Peyer's patch (tissue), 4 donors: ENCODE measurements at regions not wholly inside any gene's neighbourhood (a gene's known extent, or its start where the extent isn't known, plus 50 kb on each side); places are given as distances from the start of the nearest gene placed in this dataset.
"Not testable (repeated sequence)": the region's sequence is repeated elsewhere in the genome, so short reads cannot be mapped to it uniquely, and the experiment has no call there.

Experiments used
- DNase-seq, 3 donors: peaks; one replicate each; pipeline ENCODE4 v3.0.0-alpha.2; 2017 to 2019
- H3K27ac ChIP-seq, 4 donors: fragments of 200-600 bp; sonication (generic); one replicate each; pipeline ENCODE4 v1.5.1; 2016 to 2019
- H3K27me3 ChIP-seq, 2 donors: fragments of 200-600 bp; sonication (generic); one replicate each; pipeline ENCODE4 v1.5.1; 2019
- H3K36me3 ChIP-seq, 3 donors: fragments of 200-600 bp; sonication (generic); one replicate each; pipeline ENCODE4 v1.5.1; 2016 to 2019
- H3K4me1 ChIP-seq, 4 donors: fragments of 200-600 bp; sonication (generic); one replicate each; pipeline ENCODE4 v1.5.1; 2016 to 2019
- H3K4me3 ChIP-seq, 4 donors: fragments of 200-600 bp; sonication (generic); 1 replicate in 3 of 4; 2 replicates in 1 of 4; pipeline ENCODE4 v1.5.1; 2016 to 2019; ENCODE audit warnings: mild to moderate bottlenecking in 1 of 4
- H3K9me3 ChIP-seq, 4 donors: fragments of 200-600 bp; sonication (generic); one replicate each; pipeline ENCODE4 v1.5.1; 2016 to 2019; ENCODE audit warnings: mild to moderate bottlenecking in 1 of 4
- CTCF ChIP-seq, 6 experiments: fragments of 450-650 bp in 4 of 6; fragments of 200-600 bp in 2 of 6; sonication (generic) in 1 of 6; IDR thresholded peaks; one replicate each; pipeline ENCODE4 v1.5.1; 2017 to 2019; ENCODE audit warnings: antibody characterized with exemption in 6 of 6, mild to moderate bottlenecking in 3 of 6, moderate library complexity in 1 of 6
- POLR2A ChIP-seq, 2 donors: fragments of 450-650 bp; IDR thresholded peaks; one replicate each; pipeline ENCODE4 v1.5.1; 2017; ENCODE audit warnings: antibody characterized with exemption in 2 of 2, mild to moderate bottlenecking in 2 of 2, moderate library complexity in 2 of 2

- no peak for DNase-seq
- H3K27me3 ChIP-seq = no peaks in the 10 kb centered on the region
- no peaks in the 10 kb centered on the region for H3K4me1 ChIP-seq
- no peak overlapping the region for H3K27ac ChIP-seq
- H3K4me3 ChIP-seq = no peak overlapping the region
- no peaks in the 10 kb centered on the region for H3K9me3 ChIP-seq
- no peaks in the 10 kb centered on the region for H3K36me3 ChIP-seq
- no peak for TF ChIP-seq CTCF (IDR thresholded peaks at IDR 0.05)
- TF ChIP-seq POLR2A (IDR thresholded peaks at IDR 0.05) = no peak
Observed at GRCh38 chr3:181930105-181930504, 218.4 kb downstream of the SOX2 start.

- no peaks in the 10 kb centered on the region for H3K4me1 ChIP-seq
- no peak for DNase-seq
- no peak overlapping the region for H3K4me3 ChIP-seq
- H3K9me3 ChIP-seq = no peaks in the 10 kb centered on the region
- no peaks in the 10 kb centered on the region for H3K36me3 ChIP-seq
- no peak for TF ChIP-seq CTCF (IDR thresholded peaks at IDR 0.05)
- no peak for TF ChIP-seq POLR2A (IDR thresholded peaks at IDR 0.05)
- no peaks in the 10 kb centered on the region for H3K27me3 ChIP-seq
- H3K27ac ChIP-seq = no peak overlapping the region
Observed at GRCh38 chr3:181932039-181932438, 220.3 kb downstream of the SOX2 start.

GRCh38 chr3:181933052-181933618 lies 221.4 kb downstream of the SOX2 start:
- TF ChIP-seq CTCF (IDR thresholded peaks at IDR 0.05) = no peak
- no peak for TF ChIP-seq POLR2A (IDR thresholded peaks at IDR 0.05)
- no peak overlapping the region for H3K27ac ChIP-seq
- no peaks in the 10 kb centered on the region for H3K4me1 ChIP-seq
- H3K4me3 ChIP-seq = no peak overlapping the region
- no peaks in the 10 kb centered on the region for H3K36me3 ChIP-seq
- H3K9me3 ChIP-seq = no peaks in the 10 kb centered on the region
- no peak for DNase-seq
- no peaks in the 10 kb centered on the region for H3K27me3 ChIP-seq

- no peak for DNase-seq
- H3K27ac ChIP-seq = no peak overlapping the region
- H3K9me3 ChIP-seq = no peaks in the 10 kb centered on the region
- no peak for TF ChIP-seq POLR2A (IDR thresholded peaks at IDR 0.05)
- no peak for TF ChIP-seq CTCF (IDR thresholded peaks at IDR 0.05)
- no peaks in the 10 kb centered on the region for H3K27me3 ChIP-seq
- H3K4me3 ChIP-seq = no peak overlapping the region
- no peaks in the 10 kb centered on the region for H3K4me1 ChIP-seq
- H3K36me3 ChIP-seq = no peaks in the 10 kb centered on the region
Observed at GRCh38 chr3:181935915-181936314, 224.2 kb downstream of the SOX2 start.

GRCh38 chr3:181936774-181937173 lies 225.0 kb downstream of the SOX2 start:
- DNase-seq = no peak
- TF ChIP-seq POLR2A (IDR thresholded peaks at IDR 0.05) = no peak
- TF ChIP-seq CTCF (IDR thresholded peaks at IDR 0.05) = no peak
- no peaks in the 10 kb centered on the region for H3K27me3 ChIP-seq
- H3K27ac ChIP-seq = no peak overlapping the region
- H3K4me1 ChIP-seq = no peaks in the 10 kb centered on the region
- no peaks in the 10 kb centered on the region for H3K36me3 ChIP-seq
- H3K9me3 ChIP-seq = no peaks in the 10 kb centered on the region
- H3K4me3 ChIP-seq = no peak overlapping the region

- H3K4me1 ChIP-seq, DNase-seq, H3K36me3 ChIP-seq: not testable (repeated sequence)
Observed at GRCh38 chr3:181938580-181938979, 226.9 kb downstream of the SOX2 start.

More at GRCh38 chr3:181938580-181938979, 226.9 kb downstream of the SOX2 start:
- H3K4me3 ChIP-seq, H3K27me3 ChIP-seq, H3K27ac ChIP-seq, H3K9me3 ChIP-seq: not testable (repeated sequence)
